ENCODE measurements at regions not wholly inside any gene's neighbourhood (a gene's known extent, or its start where the extent isn't known, plus 50 kb on each side); places are given as distances from the start of the nearest gene placed in this dataset.

- no peaks in the 10 kb centered on the region for H3K36me3 Mint-ChIP-seq (ENCODE audit: low read depth)
- no peak overlapping the region for H3K27ac Mint-ChIP-seq (ENCODE audit: unreplicated experiment)
- H3K27me3 Mint-ChIP-seq (ENCODE audit: low read depth) = peaks cover 5% of the 10 kb centered on the region
- peaks cover 9% of the 10 kb centered on the region for H3K4me1 Mint-ChIP-seq (ENCODE audit: low read depth)
- no peak overlapping the region for H3K4me3 Mint-ChIP-seq (ENCODE audit: unreplicated experiment)
- DNase-seq (ENCODE audit: low spot score) = no peak
- TF ChIP-seq CTCF (IDR thresholded peaks at IDR 0.05) = no peak
- no peaks in the 10 kb centered on the region for H3K9me3 Mint-ChIP-seq (ENCODE audit: low read depth)
Observed at GRCh38 chr1:112250892-112251291, 145.1 kb upstream of the CTTNBP2NL start.

GRCh38 chr1:112251766-112252506 is 144.1 kb upstream of the CTTNBP2NL start:
- DNase-seq (ENCODE audit: low spot score) = no peak
- Mint-ChIP-seq H3K27me3 (ENCODE audit: low read depth) (peaks cover 8% of the 10 kb centered on the region), H3K9me3 (ENCODE audit: low read depth) (no peaks in the 10 kb centered on the region), H3K27ac (ENCODE audit: unreplicated experiment) (peak overlapping the region; percentile 55), H3K36me3 (ENCODE audit: low read depth) (no peaks in the 10 kb centered on the region), H3K4me3 (ENCODE audit: unreplicated experiment) (no peak overlapping the region), H3K4me1 (ENCODE audit: low read depth) (peaks cover 9% of the 10 kb centered on the region)
- TF ChIP-seq CTCF (IDR thresholded peaks at IDR 0.05) = no peak

GRCh38 chr1:112253366-112253765 is 142.6 kb upstream of the CTTNBP2NL start:
- Mint-ChIP-seq H3K27me3 (ENCODE audit: low read depth) (peaks cover 8% of the 10 kb centered on the region), H3K4me1 (ENCODE audit: low read depth) (peaks cover 9% of the 10 kb centered on the region), H3K9me3 (ENCODE audit: low read depth) (no peaks in the 10 kb centered on the region), H3K36me3 (ENCODE audit: low read depth) (no peaks in the 10 kb centered on the region), H3K27ac (ENCODE audit: unreplicated experiment) (no peak overlapping the region), H3K4me3 (ENCODE audit: unreplicated experiment) (no peak overlapping the region)
- TF ChIP-seq CTCF (IDR thresholded peaks at IDR 0.05) = no peak
- no peak for DNase-seq (ENCODE audit: low spot score)

GRCh38 chr1:112255080-112255479 is 140.9 kb upstream of the CTTNBP2NL start:
- no peaks in the 10 kb centered on the region for H3K36me3 Mint-ChIP-seq (ENCODE audit: low read depth)
- no peak overlapping the region for H3K4me3 Mint-ChIP-seq (ENCODE audit: unreplicated experiment)
- TF ChIP-seq CTCF (IDR thresholded peaks at IDR 0.05) = no peak
- DNase-seq (ENCODE audit: low spot score) = no peak
- H3K9me3 Mint-ChIP-seq (ENCODE audit: low read depth) = no peaks in the 10 kb centered on the region
- peaks cover 9% of the 10 kb centered on the region for H3K4me1 Mint-ChIP-seq (ENCODE audit: low read depth)
- H3K27ac Mint-ChIP-seq (ENCODE audit: unreplicated experiment) = no peak overlapping the region
- peaks cover 10% of the 10 kb centered on the region for H3K27me3 Mint-ChIP-seq (ENCODE audit: low read depth)

GRCh38 chr1:112256411-112256810 is 139.6 kb upstream of the CTTNBP2NL start:
- DNase-seq (ENCODE audit: low spot score) = no peak

More at GRCh38 chr1:112256411-112256810, 139.6 kb upstream of the CTTNBP2NL start:
- Mint-ChIP-seq H3K27me3 (ENCODE audit: low read depth) (peaks cover 10% of the 10 kb centered on the region), H3K4me1 (ENCODE audit: low read depth) (peaks cover 5% of the 10 kb centered on the region), H3K36me3 (ENCODE audit: low read depth) (no peaks in the 10 kb centered on the region), H3K4me3 (ENCODE audit: unreplicated experiment) (no peak overlapping the region), H3K27ac (ENCODE audit: unreplicated experiment) (no peak overlapping the region), H3K9me3 (ENCODE audit: low read depth) (no peaks in the 10 kb centered on the region)
- no peak for TF ChIP-seq CTCF (IDR thresholded peaks at IDR 0.05)
